ENCODE measurements at regions not wholly inside any gene's neighbourhood (a gene's known extent, or its start where the extent isn't known, plus 50 kb on each side); places are given as distances from the start of the nearest gene placed in this dataset.

- DNase-seq = peak; percentile 37
These were observed 123.5 kb downstream of the MAP3K7 start for GRCh38 chr6:90463359-90463758.

GRCh38 chr6:90462102-90462501 lies 124.8 kb downstream of the MAP3K7 start:
- no peak for DNase-seq

- no peak for DNase-seq
These were observed 125.5 kb downstream of the MAP3K7 start for GRCh38 chr6:90461383-90461782.

GRCh38 chr6:90460051-90460450 lies 126.8 kb downstream of the MAP3K7 start:
- DNase-seq = peak; percentile 21

- no peak for DNase-seq
These were observed 127.6 kb downstream of the MAP3K7 start for GRCh38 chr6:90459225-90459758.

- peak; percentile 94 for DNase-seq
These were observed 128.3 kb downstream of the MAP3K7 start for GRCh38 chr6:90458353-90459224.

GRCh38 chr6:90457867-90458259 lies 129.0 kb downstream of the MAP3K7 start:
- no peak for DNase-seq

GRCh38 chr6:90456997-90457866 lies 129.6 kb downstream of the MAP3K7 start:
- peak; percentile 55 for DNase-seq

GRCh38 chr6:90456001-90456400 lies 130.9 kb downstream of the MAP3K7 start:
- DNase-seq = no peak

- no peak for DNase-seq
These were observed 131.9 kb downstream of the MAP3K7 start for GRCh38 chr6:90454836-90455427.

GRCh38 chr6:90450268-90450953 lies 136.5 kb downstream of the MAP3K7 start:
- DNase-seq = no peak

- DNase-seq = no peak
These were observed 137.6 kb downstream of the MAP3K7 start for GRCh38 chr6:90449311-90449710.

- no peak for DNase-seq
These were observed 138.0 kb downstream of the MAP3K7 start for GRCh38 chr6:90448836-90449235.

- DNase-seq = no peak
These were observed 140.7 kb downstream of the MAP3K7 start for GRCh38 chr6:90446164-90446563.

- DNase-seq = no peak
These were observed 141.3 kb downstream of the MAP3K7 start for GRCh38 chr6:90445533-90446108.

GRCh38 chr6:90444160-90444714 lies 142.6 kb downstream of the MAP3K7 start:
- DNase-seq = no peak

- DNase-seq = no peak
These were observed 144.5 kb downstream of the MAP3K7 start for GRCh38 chr6:90442366-90442765.

GRCh38 chr6:90440586-90441283 lies 144.1 kb upstream of the BACH2 start:
- DNase-seq = no peak

GRCh38 chr6:90439586-90439985 lies 142.9 kb upstream of the BACH2 start:
- no peak for DNase-seq

- no peak for DNase-seq
These were observed 139.8 kb upstream of the BACH2 start for GRCh38 chr6:90436403-90436802.

GRCh38 chr6:90435207-90435899 lies 138.7 kb upstream of the BACH2 start:
- no peak for DNase-seq

Data from CD4-positive, alpha-beta T cell treated with Interleukin-4 for 4 hours (primary cell).